GM12872 (cell line): ENCODE measurements at regions not wholly inside any gene's neighbourhood (a gene's known extent, or its start where the extent isn't known, plus 50 kb on each side); places are given as distances from the start of the nearest gene placed in this dataset.

Experiments
- CTCF ChIP-seq: IDR thresholded peaks from 3 replicates; pipeline ENCODE4 v1.5.1; 2011; ENCODE audit warnings: low read depth, mild to moderate bottlenecking, low read length, moderate library complexity; ENCODE audit not compliant: insufficient read depth

GRCh38 chr13:73737214-73737613 lies 397.0 kb downstream of the KLF12 start:
- TF ChIP-seq CTCF, result no peak

GRCh38 chr13:73733706-73734105 lies 400.5 kb downstream of the KLF12 start:
- TF ChIP-seq CTCF, result no peak

- TF ChIP-seq CTCF, result no peak
Measured at GRCh38 chr13:73732350-73732749, 401.9 kb downstream of the KLF12 start.

- no peak for TF ChIP-seq CTCF
Measured at GRCh38 chr13:73731564-73731963, 402.6 kb downstream of the KLF12 start.

- no peak for TF ChIP-seq CTCF
Measured at GRCh38 chr13:73730014-73730413, 404.2 kb downstream of the KLF12 start.

GRCh38 chr13:73729046-73729445 lies 405.2 kb downstream of the KLF12 start:
- TF ChIP-seq CTCF, result no peak

GRCh38 chr13:73722120-73722519 lies 412.1 kb downstream of the KLF12 start:
- TF ChIP-seq CTCF, result peak; percentile 24; the same call in 2 of the 3 replicates

- TF ChIP-seq CTCF, result no peak
Measured at GRCh38 chr13:73721571-73721970, 412.6 kb downstream of the KLF12 start.
